OCI-LY1 (cell line): ENCODE measurements at regions not wholly inside any gene's neighbourhood (a gene's known extent, or its start where the extent isn't known, plus 50 kb on each side); places are given as distances from the start of the nearest gene placed in this dataset.
"Not testable (repeated sequence)": the region's sequence is repeated elsewhere in the genome, so short reads cannot be mapped to it uniquely, and the experiment has no call there.

ENCODE experiments used
- H2AFZ ChIP-seq: fragments of 200-600 bp; sonication (generic), shearing (Covaris generic); 2 replicates; pipeline ENCODE4 v1.6.0; 2014; ENCODE audit warnings: antibody characterized with exemption, mild to moderate bottlenecking, low read length
- H3F3A ChIP-seq: fragments of 200-600 bp; sonication (generic), shearing (Covaris generic); 2 replicates; pipeline ENCODE4 v1.6.0; 2014; ENCODE audit warnings: mild to moderate bottlenecking, antibody characterized with exemption, low read length, moderate library complexity; ENCODE audit not compliant: insufficient read depth
- H3K27ac ChIP-seq: fragments of 200-600 bp; sonication (generic); 2 replicates; pipeline ENCODE4 v1.5.1; 2014; ENCODE audit warnings: low read length, mixed run types, mild to moderate bottlenecking, low read depth; ENCODE audit not compliant: poor library complexity, severe bottlenecking
- H3K27me3 ChIP-seq: fragments of 200-600 bp; sonication (generic); 2 replicates; pipeline ENCODE4 v1.6.0; 2014; ENCODE audit warnings: antibody characterized with exemption, mild to moderate bottlenecking, low read length, moderate library complexity; ENCODE audit not compliant: insufficient read depth
- H3K36me3 ChIP-seq: fragments of 200-600 bp; sonication (generic); 2 replicates; pipeline ENCODE4 v1.6.1; 2014; ENCODE audit warnings: mild to moderate bottlenecking, antibody characterized with exemption, low read length, moderate library complexity, mixed read lengths; ENCODE audit not compliant: insufficient read depth
- H3K4me1 ChIP-seq: fragments of 200-600 bp; sonication (generic); 2 replicates; pipeline ENCODE4 v1.5.1; 2014; ENCODE audit warnings: mild to moderate bottlenecking, low read length, moderate library complexity; ENCODE audit not compliant: insufficient read depth, severe bottlenecking
- H3K4me2 ChIP-seq: fragments of 200-600 bp; sonication (generic), shearing (Covaris generic); 2 replicates; pipeline ENCODE4 v1.6.1; 2014; ENCODE audit warnings: low read length
- H3K4me3 ChIP-seq: fragments of 200-600 bp; sonication (generic); 2 replicates; pipeline ENCODE4 v1.5.1; 2014; ENCODE audit warnings: low read length, low read depth, mild to moderate bottlenecking, mixed read lengths; ENCODE audit not compliant: poor library complexity, severe bottlenecking
- H3K79me2 ChIP-seq: fragments of 200-600 bp; shearing (Covaris generic); 2 replicates; pipeline ENCODE4 v1.6.1; 2016; ENCODE audit warnings: mixed run types, low read length, mixed read lengths; ENCODE audit not compliant: insufficient read depth
- H3K9ac ChIP-seq: fragments of 200-600 bp; sonication (generic), shearing (Covaris generic); 2 replicates; pipeline ENCODE4 v1.6.1; 2014; ENCODE audit warnings: mild to moderate bottlenecking, low read length, mixed read lengths
- H3K9me2 ChIP-seq: fragments of 200-600 bp; sonication (generic), shearing (Covaris generic); 2 replicates; pipeline ENCODE4 v1.6.1; 2014; ENCODE audit warnings: low read depth, mild to moderate bottlenecking, low read length, mixed read lengths
- H3K9me3 ChIP-seq: fragments of 200-600 bp; shearing (Covaris generic); 2 replicates; pipeline ENCODE4 v1.6.1; 2014; ENCODE audit warnings: low read length, mixed read lengths
- H4K20me1 ChIP-seq: fragments of 200-600 bp; sonication (generic), shearing (Covaris generic); 2 replicates; pipeline ENCODE4 v1.6.0; 2016; ENCODE audit warnings: mild to moderate bottlenecking, low read length; ENCODE audit not compliant: insufficient read depth
- EZH2 ChIP-seq: fragments of 200-600 bp; sonication (generic), shearing (Covaris generic); IDR thresholded peaks from 2 replicates; pipeline ENCODE4 v1.8.0; 2017; ENCODE audit warnings: borderline replicate concordance, mixed run types, mild to moderate bottlenecking, antibody characterized with exemption, low read length, moderate library complexity, mixed read lengths
- TF ChIP-seq, protein P1 (sequence below): fragments of 200-600 bp; sonication (generic), shearing (Covaris generic); IDR thresholded peaks from 2 replicates; pipeline ENCODE4 v1.5.1; 2017; ENCODE audit warnings: mild to moderate bottlenecking, antibody characterized with exemption, low read length, moderate library complexity, mixed read lengths

GRCh38 chr2:128595763-128596395, 277.2 kb upstream of the HS6ST1 start:
- Histone ChIP-seq H3K36me3 (no peaks in the 10 kb centered on the region), H3K79me2 (no peaks in the 10 kb centered on the region), H3K27me3 (no peaks in the 10 kb centered on the region), H2AFZ (no peak overlapping the region), H3F3A (no peaks in the 10 kb centered on the region), H3K9me3 (no peaks in the 10 kb centered on the region), H3K4me3 (no peak overlapping the region), H3K9ac (no peak overlapping the region), H3K4me1 (no peaks in the 10 kb centered on the region), H3K4me2 (no peak overlapping the region), H3K9me2 (no peaks in the 10 kb centered on the region), H3K27ac (no peak overlapping the region), H4K20me1 (no peaks in the 10 kb centered on the region)
- no peak for TF ChIP-seq EZH2
- TF ChIP-seq, protein P1, sequence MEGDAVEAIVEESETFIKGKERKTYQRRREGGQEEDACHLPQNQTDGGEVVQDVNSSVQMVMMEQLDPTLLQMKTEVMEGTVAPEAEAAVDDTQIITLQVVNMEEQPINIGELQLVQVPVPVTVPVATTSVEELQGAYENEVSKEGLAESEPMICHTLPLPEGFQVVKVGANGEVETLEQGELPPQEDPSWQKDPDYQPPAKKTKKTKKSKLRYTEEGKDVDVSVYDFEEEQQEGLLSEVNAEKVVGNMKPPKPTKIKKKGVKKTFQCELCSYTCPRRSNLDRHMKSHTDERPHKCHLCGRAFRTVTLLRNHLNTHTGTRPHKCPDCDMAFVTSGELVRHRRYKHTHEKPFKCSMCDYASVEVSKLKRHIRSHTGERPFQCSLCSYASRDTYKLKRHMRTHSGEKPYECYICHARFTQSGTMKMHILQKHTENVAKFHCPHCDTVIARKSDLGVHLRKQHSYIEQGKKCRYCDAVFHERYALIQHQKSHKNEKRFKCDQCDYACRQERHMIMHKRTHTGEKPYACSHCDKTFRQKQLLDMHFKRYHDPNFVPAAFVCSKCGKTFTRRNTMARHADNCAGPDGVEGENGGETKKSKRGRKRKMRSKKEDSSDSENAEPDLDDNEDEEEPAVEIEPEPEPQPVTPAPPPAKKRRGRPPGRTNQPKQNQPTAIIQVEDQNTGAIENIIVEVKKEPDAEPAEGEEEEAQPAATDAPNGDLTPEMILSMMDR: no peak

DNA sequence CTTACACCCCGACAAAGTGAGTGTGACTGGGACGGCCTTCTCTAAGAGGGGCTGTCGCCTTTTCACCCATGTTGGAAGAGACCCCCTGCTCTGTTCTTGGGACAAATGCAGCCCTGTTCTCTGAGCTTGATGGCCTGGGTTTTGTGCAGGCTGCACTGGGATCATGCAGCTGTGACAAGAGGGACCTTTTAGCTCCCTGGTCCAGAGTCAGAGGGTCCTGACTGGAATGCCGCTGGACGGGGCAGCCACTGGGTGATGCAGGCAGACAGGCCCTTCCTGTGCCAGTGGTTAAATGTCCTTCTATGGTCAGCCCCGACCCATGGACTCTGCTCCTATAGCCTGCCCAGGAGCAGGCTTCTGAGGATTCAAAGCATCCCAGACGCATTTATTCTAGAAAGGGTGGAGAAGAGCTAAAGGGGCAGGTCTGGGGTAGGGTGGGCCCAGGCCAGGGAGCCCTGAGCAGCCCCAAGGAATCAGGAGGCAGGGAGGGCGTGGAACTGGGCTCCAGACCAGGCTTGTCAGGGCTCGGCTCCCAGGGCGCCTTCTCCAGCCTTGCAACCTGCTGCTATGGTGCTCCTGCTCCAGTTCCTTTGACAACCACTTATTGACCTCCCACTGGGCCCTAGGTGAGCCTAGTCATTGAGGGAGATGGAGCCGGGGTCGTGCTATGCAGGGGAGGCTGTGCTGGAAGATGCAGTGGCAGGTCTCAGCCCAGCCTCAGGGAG, 277.9 kb upstream of the HS6ST1 start:
- H3K4me2 ChIP-seq: no peak overlapping the region
- H3K4me3 ChIP-seq: no peak overlapping the region
- H3K79me2 ChIP-seq: no peaks in the 10 kb centered on the region
- TF ChIP-seq, protein P1: no peak
- no peak for TF ChIP-seq EZH2
- H3K9me2 ChIP-seq: no peaks in the 10 kb centered on the region
- H3K27me3 ChIP-seq: no peaks in the 10 kb centered on the region
- no peak overlapping the region for H3K27ac ChIP-seq
- no peaks in the 10 kb centered on the region for H3K36me3 ChIP-seq
- no peak overlapping the region for H3K9ac ChIP-seq
- no peaks in the 10 kb centered on the region for H3K9me3 ChIP-seq
- no peaks in the 10 kb centered on the region for H3F3A ChIP-seq
- no peaks in the 10 kb centered on the region for H3K4me1 ChIP-seq
- H2AFZ ChIP-seq: no peak overlapping the region
- H4K20me1 ChIP-seq: no peaks in the 10 kb centered on the region

DNA sequence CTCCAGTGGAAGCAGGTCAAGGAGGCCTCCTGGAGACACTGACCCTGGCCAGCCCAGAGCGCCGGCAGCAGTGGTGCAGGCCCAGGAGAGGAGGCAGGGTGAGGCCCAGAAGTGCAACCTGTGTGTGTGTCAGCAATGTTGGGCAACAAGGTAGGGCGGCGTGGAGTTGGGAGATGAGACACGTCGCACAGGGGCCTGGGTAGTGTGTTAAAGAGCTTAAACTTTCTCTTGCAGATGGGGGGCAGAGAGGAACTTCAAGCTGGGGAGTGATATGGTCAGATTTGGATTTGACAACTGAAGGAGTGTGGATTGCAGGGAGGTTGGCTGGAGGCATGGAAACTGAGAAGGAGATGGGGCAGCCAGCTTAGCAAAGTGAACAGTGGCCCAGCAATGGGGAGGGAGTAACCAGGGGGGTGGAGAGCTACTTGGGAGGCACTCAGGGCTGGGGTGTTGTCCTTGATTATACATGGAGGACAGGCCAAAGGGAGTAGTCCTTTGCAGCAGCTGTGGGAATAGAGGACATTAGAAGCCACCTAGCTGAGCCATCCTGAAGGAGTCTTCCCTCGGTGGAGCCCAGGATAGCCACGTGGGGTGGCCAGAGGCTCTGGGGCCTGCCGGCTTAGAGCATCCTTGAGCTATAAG, 278.6 kb upstream of the HS6ST1 start:
- Histone ChIP-seq H4K20me1 (no peaks in the 10 kb centered on the region), H3K4me1 (no peaks in the 10 kb centered on the region), H3K9me3 (no peaks in the 10 kb centered on the region), H2AFZ (no peak overlapping the region), H3K36me3 (no peaks in the 10 kb centered on the region), H3K27me3 (no peaks in the 10 kb centered on the region), H3F3A (no peaks in the 10 kb centered on the region), H3K4me2 (no peak overlapping the region), H3K79me2 (no peaks in the 10 kb centered on the region), H3K9ac (no peak overlapping the region), H3K9me2 (no peaks in the 10 kb centered on the region), H3K27ac (no peak overlapping the region), H3K4me3 (no peak overlapping the region)
- TF ChIP-seq, protein P1: no peak
- no peak for TF ChIP-seq EZH2

GRCh38 chr2:128598260-128598659, 279.6 kb upstream of the HS6ST1 start:
- not testable (repeated sequence) for H3F3A ChIP-seq, H3K9ac ChIP-seq, H3K79me2 ChIP-seq, H3K4me1 ChIP-seq, H3K4me3 ChIP-seq, H3K27ac ChIP-seq, H4K20me1 ChIP-seq, H3K27me3 ChIP-seq, H3K36me3 ChIP-seq, H3K4me2 ChIP-seq, H3K9me3 ChIP-seq, H2AFZ ChIP-seq, H3K9me2 ChIP-seq
